HepG2 (cell line): ENCODE measurements at regions not wholly inside any gene's neighbourhood (a gene's known extent, or its start where the extent isn't known, plus 50 kb on each side); places are given as distances from the start of the nearest gene placed in this dataset.
A peak's percentile ranks its signal among the peaks of the same experiment; 100 is the strongest.

Experiments
- ATF7-NPFF ChIP-seq: sonication (generic); formaldehyde crosslinking; IDR thresholded peaks from 2 replicates; pipeline ENCODE4 v1.8.1; 2023; ENCODE audit warnings: mild to moderate bottlenecking, low read depth, missing genetic modification reagents, moderate library complexity
- IRF9 ChIP-seq: sonication (generic); formaldehyde crosslinking; IDR thresholded peaks from 2 replicates; pipeline ENCODE4 v1.8.0; 2022; ENCODE audit warnings: missing genetic modification reagents, mild to moderate bottlenecking, borderline replicate concordance
- RFXANK ChIP-seq: IDR thresholded peaks from 2 replicates; pipeline ENCODE4 v1.6.1; 2016
- SPEN ChIP-seq: sonication (generic); formaldehyde crosslinking; IDR thresholded peaks from 2 replicates; pipeline ENCODE4 v1.5.1; 2020; ENCODE audit warnings: low read depth, mild to moderate bottlenecking, missing genetic modification reagents
- TEAD3 ChIP-seq: optimal IDR thresholded peaks from 2 replicates; pipeline ENCODE3; 2016; ENCODE audit warnings: borderline replicate concordance
- ZBTB38 ChIP-seq: sonication (generic); formaldehyde crosslinking; IDR thresholded peaks from 2 replicates; pipeline ENCODE4 v1.5.1; 2020; ENCODE audit warnings: mild to moderate bottlenecking, missing genetic modification reagents
- ZNF138 ChIP-seq: sonication (generic); formaldehyde crosslinking; IDR thresholded peaks from 2 replicates; pipeline ENCODE4 v1.5.0; 2020; ENCODE audit warnings: mild to moderate bottlenecking, low read depth, missing genetic modification reagents
- ZNF30 ChIP-seq: sonication (generic); formaldehyde crosslinking; IDR thresholded peaks from 2 replicates; pipeline ENCODE4 v1.5.0; 2020; ENCODE audit warnings: mild to moderate bottlenecking, missing genetic modification reagents
- TF ChIP-seq, protein P1 (sequence below), 2 experiments: fragments of 450-650 bp in 1 of 2; sonication (generic) in 1 of 2; formaldehyde crosslinking in 1 of 2; IDR thresholded peaks; 2 replicates each; pipeline versions ENCODE4 v1.6.1 to v1.8.0; 2016 to 2022; ENCODE audit warnings: antibody characterized with exemption in 1 of 2, mild to moderate bottlenecking in 1 of 2, missing genetic modification reagents in 1 of 2
- TF ChIP-seq, protein P2 (sequence below): sonication (generic); formaldehyde crosslinking; IDR thresholded peaks from 2 replicates; pipeline ENCODE4 v1.5.0; 2020; ENCODE audit warnings: mild to moderate bottlenecking, missing genetic modification reagents, borderline replicate concordance
- TF ChIP-seq, protein P3 (sequence below): sonication (generic); formaldehyde crosslinking; IDR thresholded peaks from 2 replicates; pipeline ENCODE4 v1.5.0; 2020; ENCODE audit warnings: missing genetic modification reagents, mild to moderate bottlenecking, borderline replicate concordance

GRCh38 chr20:50379991-50380696 is 130.0 kb upstream of the PTPN1 start (continued):
- TF ChIP-seq, protein P1, sequence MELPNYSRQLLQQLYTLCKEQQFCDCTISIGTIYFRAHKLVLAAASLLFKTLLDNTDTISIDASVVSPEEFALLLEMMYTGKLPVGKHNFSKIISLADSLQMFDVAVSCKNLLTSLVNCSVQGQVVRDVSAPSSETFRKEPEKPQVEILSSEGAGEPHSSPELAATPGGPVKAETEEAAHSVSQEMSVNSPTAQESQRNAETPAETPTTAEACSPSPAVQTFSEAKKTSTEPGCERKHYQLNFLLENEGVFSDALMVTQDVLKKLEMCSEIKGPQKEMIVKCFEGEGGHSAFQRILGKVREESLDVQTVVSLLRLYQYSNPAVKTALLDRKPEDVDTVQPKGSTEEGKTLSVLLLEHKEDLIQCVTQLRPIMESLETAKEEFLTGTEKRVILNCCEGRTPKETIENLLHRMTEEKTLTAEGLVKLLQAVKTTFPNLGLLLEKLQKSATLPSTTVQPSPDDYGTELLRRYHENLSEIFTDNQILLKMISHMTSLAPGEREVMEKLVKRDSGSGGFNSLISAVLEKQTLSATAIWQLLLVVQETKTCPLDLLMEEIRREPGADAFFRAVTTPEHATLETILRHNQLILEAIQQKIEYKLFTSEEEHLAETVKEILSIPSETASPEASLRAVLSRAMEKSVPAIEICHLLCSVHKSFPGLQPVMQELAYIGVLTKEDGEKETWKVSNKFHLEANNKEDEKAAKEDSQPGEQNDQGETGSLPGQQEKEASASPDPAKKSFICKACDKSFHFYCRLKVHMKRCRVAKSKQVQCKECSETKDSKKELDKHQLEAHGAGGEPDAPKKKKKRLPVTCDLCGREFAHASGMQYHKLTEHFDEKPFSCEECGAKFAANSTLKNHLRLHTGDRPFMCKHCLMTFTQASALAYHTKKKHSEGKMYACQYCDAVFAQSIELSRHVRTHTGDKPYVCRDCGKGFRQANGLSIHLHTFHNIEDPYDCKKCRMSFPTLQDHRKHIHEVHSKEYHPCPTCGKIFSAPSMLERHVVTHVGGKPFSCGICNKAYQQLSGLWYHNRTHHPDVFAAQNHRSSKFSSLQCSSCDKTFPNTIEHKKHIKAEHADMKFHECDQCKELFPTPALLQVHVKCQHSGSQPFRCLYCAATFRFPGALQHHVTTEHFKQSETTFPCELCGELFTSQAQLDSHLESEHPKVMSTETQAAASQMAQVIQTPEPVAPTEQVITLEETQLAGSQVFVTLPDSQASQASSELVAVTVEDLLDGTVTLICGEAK (IDR thresholded peaks at IDR 0.05), result no peak
- TF ChIP-seq, protein P1 (CRISPR knock-in tag; IDR thresholded peaks at IDR 0.05), result 0 out of 2 replicates have a peak, but pooled peaks have one; percentile 17
- TF ChIP-seq SPEN (CRISPR knock-in tag) (peak; percentile 55; the same call in 1 of the 2 replicates), ZBTB38 (peak; percentile 49), ZNF138 (CRISPR knock-in tag) (0 out of 2 replicates have a peak, but pooled peaks have one; percentile 31), IRF9 (CRISPR knock-in tag) (peak; percentile 73; the same call in 1 of the 2 replicates), ATF7-NPFF (CRISPR knock-in tag) (peak; percentile 41; the same call in 1 of the 2 replicates), RFXANK (CRISPR knock-in tag) (no peak), TEAD3 (CRISPR knock-in tag) (no peak), ZNF30 (no peak)
- TF ChIP-seq, protein P2, sequence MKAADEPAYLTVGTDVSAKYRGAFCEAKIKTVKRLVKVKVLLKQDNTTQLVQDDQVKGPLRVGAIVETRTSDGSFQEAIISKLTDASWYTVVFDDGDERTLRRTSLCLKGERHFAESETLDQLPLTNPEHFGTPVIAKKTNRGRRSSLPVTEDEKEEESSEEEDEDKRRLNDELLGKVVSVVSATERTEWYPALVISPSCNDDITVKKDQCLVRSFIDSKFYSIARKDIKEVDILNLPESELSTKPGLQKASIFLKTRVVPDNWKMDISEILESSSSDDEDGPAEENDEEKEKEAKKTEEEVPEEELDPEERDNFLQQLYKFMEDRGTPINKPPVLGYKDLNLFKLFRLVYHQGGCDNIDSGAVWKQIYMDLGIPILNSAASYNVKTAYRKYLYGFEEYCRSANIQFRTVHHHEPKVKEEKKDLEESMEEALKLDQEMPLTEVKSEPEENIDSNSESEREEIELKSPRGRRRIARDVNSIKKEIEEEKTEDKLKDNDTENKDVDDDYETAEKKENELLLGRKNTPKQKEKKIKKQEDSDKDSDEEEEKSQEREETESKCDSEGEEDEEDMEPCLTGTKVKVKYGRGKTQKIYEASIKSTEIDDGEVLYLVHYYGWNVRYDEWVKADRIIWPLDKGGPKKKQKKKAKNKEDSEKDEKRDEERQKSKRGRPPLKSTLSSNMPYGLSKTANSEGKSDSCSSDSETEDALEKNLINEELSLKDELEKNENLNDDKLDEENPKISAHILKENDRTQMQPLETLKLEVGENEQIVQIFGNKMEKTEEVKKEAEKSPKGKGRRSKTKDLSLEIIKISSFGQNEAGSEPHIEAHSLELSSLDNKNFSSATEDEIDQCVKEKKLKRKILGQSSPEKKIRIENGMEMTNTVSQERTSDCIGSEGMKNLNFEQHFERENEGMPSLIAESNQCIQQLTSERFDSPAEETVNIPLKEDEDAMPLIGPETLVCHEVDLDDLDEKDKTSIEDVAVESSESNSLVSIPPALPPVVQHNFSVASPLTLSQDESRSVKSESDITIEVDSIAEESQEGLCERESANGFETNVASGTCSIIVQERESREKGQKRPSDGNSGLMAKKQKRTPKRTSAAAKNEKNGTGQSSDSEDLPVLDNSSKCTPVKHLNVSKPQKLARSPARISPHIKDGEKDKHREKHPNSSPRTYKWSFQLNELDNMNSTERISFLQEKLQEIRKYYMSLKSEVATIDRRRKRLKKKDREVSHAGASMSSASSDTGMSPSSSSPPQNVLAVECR (CRISPR knock-in tag), result peak; percentile 41; the same call in 1 of the 2 replicates
- TF ChIP-seq, protein P3, sequence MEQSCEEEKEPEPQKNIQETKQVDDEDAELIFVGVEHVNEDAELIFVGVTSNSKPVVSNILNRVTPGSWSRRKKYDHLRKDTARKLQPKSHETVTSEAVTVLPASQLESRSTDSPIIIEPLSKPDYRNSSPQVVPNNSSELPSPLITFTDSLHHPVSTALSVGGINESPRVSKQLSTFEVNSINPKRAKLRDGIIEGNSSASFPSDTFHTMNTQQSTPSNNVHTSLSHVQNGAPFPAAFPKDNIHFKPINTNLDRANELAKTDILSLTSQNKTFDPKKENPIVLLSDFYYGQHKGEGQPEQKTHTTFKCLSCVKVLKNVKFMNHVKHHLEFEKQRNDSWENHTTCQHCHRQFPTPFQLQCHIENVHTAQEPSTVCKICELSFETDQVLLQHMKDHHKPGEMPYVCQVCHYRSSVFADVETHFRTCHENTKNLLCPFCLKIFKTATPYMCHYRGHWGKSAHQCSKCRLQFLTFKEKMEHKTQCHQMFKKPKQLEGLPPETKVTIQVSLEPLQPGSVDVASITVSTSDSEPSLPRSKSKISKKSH (CRISPR knock-in tag), result peak; percentile 69
